NB4 (cell line): ENCODE measurements at regions not wholly inside any gene's neighbourhood (a gene's known extent, or its start where the extent isn't known, plus 50 kb on each side); places are given as distances from the start of the nearest gene placed in this dataset.
"Not testable (repeated sequence)": the region's sequence is repeated elsewhere in the genome, so short reads cannot be mapped to it uniquely, and the experiment has no call there.

ENCODE experiments used
- DNase-seq: peaks from one replicate; pipeline ENCODE4 v3.0.0; 2010; ENCODE audit warnings: low read depth
- H3K4me3 ChIP-seq: one replicate; pipeline ENCODE4 v1.5.1; 2011; ENCODE audit warnings: mild to moderate bottlenecking, low read depth, low read length, moderate library complexity
- CTCF ChIP-seq: IDR thresholded peaks from one replicate; pipeline ENCODE4 v1.5.1; 2012; ENCODE audit warnings: low read depth, low read length
- MAX ChIP-seq: IDR thresholded peaks from 2 replicates; pipeline ENCODE4 v1.6.1; 2011; ENCODE audit warnings: low read depth, low read length
- MYC ChIP-seq: IDR thresholded peaks from 2 replicates; pipeline ENCODE4 v1.6.1; 2011; ENCODE audit warnings: low read depth, low read length
- POLR2A ChIP-seq: IDR thresholded peaks from 2 replicates; pipeline ENCODE4 v1.6.1; 2011; ENCODE audit warnings: mild to moderate bottlenecking; ENCODE audit not compliant: insufficient read length; ENCODE audit errors: extremely low read depth

- DNase-seq = no peak
- no peak overlapping the region for H3K4me3 ChIP-seq
- TF ChIP-seq POLR2A = no peak
- no peak for TF ChIP-seq CTCF
- TF ChIP-seq MYC = no peak
- no peak for TF ChIP-seq MAX
These were observed 1712.2 kb downstream of the GRIK2 start for GRCh38 chr6:103105686-103106085.

GRCh38 chr6:103101267-103101666 is 1707.8 kb downstream of the GRIK2 start:
- DNase-seq = no peak
- TF ChIP-seq MYC (no peak), MAX (no peak), CTCF (no peak), POLR2A (no peak)

DNA sequence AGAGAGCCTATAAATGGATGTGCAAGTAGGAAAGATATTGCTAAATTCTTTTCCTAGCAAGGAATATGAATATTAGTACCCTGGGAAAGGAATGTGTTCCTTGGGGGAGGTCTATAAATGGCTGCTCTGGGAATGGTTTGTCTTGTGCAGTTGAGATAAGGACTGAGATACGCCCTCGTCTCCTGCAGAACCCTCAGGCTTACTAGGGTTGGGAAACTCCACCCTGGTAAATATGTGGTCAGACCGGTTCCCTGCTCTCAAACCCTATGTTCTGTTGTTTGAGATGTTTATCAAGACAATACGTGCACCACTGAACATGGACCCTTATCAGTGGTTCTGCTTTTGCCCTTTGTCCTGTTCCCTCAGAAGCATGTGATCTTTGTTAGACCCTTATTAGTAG is 1698.9 kb downstream of the GRIK2 start:
- not testable (repeated sequence) for H3K4me3 ChIP-seq
- peak; percentile 9 for DNase-seq

More at GRCh38 chr6:103101267-103101666, 1707.8 kb downstream of the GRIK2 start:
- no peak overlapping the region for H3K4me3 ChIP-seq

GRCh38 chr6:103085801-103086200 is 1692.3 kb downstream of the GRIK2 start:
- DNase-seq = no peak
- TF ChIP-seq CTCF (no peak), MAX (no peak), POLR2A (no peak), MYC (no peak)
- H3K4me3 ChIP-seq = no peak overlapping the region

- no peak for DNase-seq
- TF ChIP-seq POLR2A (no peak), CTCF (no peak), MYC (no peak), MAX (no peak)
- H3K4me3 ChIP-seq = no peak overlapping the region
These were observed 1688.5 kb downstream of the GRIK2 start for GRCh38 chr6:103081876-103082630.

- DNase-seq = no peak
- H3K4me3 ChIP-seq = no peak overlapping the region
- TF ChIP-seq MYC (no peak), MAX (no peak)
These were observed 1687.6 kb downstream of the GRIK2 start for GRCh38 chr6:103081126-103081525.

GRCh38 chr6:103080497-103080896 is 1687.0 kb downstream of the GRIK2 start:
- TF ChIP-seq MAX (no peak), POLR2A (no peak), CTCF (no peak), MYC (no peak)
- no peak overlapping the region for H3K4me3 ChIP-seq
- DNase-seq = no peak
